Dedifferentiated amniotic fluid mesenchymal stem cell (primary cell): ENCODE measurements at regions not wholly inside any gene's neighbourhood (a gene's known extent, or its start where the extent isn't known, plus 50 kb on each side); places are given as distances from the start of the nearest gene placed in this dataset.
A peak's percentile ranks its signal among the peaks of the same experiment; 100 is the strongest.

ENCODE experiments used
- DNase-seq: peaks from one replicate; pipeline ENCODE4 v3.0.0-alpha.2; 2016; ENCODE audit errors: extremely low spot score

GRCh38 chr12:65653946-65654629 lies 170.2 kb upstream of the HMGA2 start:
- DNase-seq, result no peak

DNA sequence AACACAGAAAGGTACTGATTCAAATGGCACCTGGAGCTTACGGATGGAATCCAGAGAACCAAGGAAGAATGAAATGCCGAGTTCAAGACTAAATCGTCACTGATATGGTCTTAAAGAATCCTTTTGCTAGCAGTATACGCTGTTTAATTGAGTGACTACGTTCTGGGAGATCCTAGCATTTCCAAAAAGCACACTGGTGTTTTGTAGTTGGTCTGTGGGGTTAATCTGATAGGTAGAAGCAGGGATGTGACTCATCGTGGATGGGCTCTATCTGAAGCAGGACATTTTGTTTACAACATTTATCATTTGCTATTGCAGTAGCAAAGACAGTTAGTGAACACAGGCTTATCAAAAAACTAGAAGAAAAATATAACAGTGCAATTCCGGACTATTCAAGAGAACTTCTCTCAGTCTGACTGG lies 169.2 kb upstream of the HMGA2 start:
- no peak for DNase-seq

DNA sequence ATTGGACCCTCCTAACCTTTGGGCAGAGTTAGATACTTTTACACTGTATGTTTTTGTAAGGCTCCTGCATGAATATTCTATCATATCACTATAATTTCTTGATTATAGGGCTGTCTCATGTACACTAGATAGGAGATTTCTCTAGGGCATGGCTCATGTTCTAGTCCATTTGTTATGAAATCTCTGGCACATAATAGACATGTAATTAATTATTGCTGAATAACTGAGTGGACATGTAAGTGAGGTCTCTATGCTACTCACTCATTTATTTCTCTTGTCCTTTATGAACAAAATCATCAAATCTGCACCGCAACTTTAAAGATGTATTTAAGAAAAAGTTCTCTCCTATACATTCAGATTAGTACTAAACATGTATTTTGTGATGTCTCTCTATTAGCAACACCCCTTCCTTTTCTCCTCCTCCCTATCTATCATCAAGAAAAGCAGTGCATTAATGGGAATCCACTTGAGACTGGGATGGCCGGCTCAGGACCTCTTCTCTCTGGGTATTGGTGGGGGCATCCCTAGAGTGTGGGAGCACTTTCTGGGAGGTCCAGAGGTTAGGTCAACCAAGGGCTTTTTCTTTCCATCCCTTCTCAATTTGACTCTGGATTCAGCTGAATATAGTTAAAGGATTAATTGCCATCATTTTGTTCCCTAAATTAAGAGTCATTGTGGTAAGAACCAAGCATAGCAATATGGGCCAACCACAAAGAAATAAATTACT lies 168.0 kb upstream of the HMGA2 start:
- no peak for DNase-seq

GRCh38 chr12:65656891-65657351 lies 167.4 kb upstream of the HMGA2 start:
- peak; percentile 57 for DNase-seq

- DNase-seq, result no peak
Measured at GRCh38 chr12:65657635-65658034, 166.6 kb upstream of the HMGA2 start.

GRCh38 chr12:65658360-65658759 lies 165.9 kb upstream of the HMGA2 start:
- DNase-seq, result no peak

DNA sequence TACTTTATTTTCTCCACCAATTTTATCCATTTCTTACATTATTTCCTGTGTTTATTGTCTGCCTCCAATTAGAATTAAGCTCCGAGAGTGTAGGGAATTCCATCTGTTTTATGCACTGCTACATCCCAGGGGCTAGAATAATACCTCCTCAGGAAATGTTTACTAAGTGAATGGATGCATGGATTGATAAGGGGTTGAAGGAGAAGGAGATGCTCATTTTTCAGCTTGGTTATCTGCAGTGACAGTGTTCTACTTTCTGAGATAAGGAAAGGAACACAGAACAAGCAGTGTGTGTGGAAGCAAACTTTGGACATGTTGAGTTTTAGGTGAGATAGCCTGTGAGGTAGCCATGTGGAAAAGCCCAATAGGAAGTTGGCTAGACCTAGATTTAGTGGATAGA lies 164.6 kb upstream of the HMGA2 start:
- DNase-seq, result no peak

GRCh38 chr12:65660096-65660495 lies 164.2 kb upstream of the HMGA2 start:
- no peak for DNase-seq

DNA sequence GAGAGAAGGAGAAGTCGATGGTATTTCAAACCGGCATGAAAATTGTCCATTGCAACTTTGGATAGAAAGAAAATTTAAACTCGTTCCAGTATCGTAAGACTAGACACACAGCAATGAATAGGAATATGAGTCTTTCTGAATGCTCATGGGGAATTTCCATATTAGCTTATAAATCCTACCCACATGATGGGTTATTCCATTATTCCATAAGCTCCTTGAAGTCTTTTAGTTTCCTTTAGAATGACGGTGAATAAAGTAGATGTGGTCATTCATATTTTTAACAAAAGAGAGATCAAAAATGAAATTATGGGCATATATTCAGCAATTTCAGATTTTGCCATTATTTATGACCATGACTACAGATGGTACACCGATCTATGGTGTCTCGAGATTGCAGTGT lies 163.4 kb upstream of the HMGA2 start:
- DNase-seq, result no peak

DNA sequence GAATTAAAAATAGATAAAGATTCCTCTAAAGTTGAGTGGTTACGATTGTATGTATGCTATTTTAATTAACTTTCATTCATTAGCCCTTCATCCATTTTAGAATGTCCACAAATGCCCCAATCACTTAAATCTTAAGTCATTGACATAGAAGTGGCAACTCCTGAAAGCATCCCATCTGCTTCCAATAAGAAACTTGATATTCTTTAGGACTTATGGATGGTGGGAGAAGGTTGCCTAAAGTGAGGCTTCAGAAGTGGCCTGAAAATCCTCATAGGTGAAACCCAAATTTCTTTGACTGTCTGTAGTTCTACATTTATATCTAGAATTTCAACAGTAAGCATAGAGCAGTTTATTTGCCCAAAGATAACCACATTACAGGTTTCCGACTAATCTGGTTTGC lies 161.7 kb upstream of the HMGA2 start:
- DNase-seq, result no peak

DNA sequence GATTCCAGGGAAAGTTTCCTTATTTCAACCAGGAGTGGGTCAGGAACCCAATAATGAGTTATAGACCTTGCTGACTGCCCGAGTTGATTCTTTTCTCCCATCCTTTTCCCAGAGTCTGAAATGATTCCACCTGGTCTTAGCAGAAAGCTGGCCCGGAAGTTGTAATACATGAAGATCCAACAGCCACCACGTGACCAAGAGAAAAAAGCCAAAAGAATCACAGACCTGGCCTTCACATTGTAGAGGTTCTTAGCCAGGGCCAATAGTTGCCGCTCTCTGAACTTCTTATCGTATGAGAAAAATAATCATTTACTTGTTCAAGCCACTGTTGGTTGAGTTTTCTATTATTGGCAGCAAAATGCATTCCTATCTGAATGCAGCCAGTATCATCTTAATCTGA lies 161.2 kb upstream of the HMGA2 start:
- no peak for DNase-seq

DNA sequence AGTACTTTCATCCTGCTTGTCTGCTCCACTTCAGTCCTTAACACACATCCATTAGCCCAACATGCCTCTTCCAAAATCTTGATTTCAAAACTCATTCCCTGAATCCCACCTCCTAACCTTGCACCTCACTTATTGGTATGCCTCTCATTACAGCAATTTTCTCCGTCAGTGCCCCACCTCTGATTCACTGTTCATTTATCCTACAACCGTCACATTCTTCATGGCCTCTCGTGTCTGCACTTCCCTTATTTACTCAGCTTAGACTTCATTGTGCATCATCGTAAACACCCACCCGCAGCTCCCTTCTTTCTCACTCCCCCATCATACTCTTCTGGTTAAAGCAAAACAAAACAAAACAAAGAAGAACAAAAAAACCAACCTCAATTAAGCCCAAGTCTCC lies 160.6 kb upstream of the HMGA2 start:
- no peak for DNase-seq

GRCh38 chr12:65664715-65665250 lies 159.5 kb upstream of the HMGA2 start:
- no peak for DNase-seq

DNA sequence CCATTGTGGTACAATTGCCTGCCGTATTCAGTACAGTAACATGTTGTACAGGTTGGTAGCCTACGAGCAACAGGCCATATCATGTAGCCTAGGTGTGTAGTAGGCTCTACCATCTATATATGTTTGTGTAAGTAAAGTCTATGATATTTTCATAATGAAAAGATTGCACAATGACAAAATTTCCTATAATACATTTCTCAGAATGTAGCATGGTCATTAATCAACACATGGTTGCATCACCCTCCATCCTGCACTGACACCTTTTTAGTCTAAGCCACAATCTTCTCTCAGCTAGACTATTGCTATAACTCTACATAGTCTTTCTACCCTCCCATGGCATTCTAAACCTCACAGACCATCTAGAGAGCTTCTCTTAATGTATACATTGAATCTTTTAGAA lies 158.5 kb upstream of the HMGA2 start:
- DNase-seq, result no peak

DNA sequence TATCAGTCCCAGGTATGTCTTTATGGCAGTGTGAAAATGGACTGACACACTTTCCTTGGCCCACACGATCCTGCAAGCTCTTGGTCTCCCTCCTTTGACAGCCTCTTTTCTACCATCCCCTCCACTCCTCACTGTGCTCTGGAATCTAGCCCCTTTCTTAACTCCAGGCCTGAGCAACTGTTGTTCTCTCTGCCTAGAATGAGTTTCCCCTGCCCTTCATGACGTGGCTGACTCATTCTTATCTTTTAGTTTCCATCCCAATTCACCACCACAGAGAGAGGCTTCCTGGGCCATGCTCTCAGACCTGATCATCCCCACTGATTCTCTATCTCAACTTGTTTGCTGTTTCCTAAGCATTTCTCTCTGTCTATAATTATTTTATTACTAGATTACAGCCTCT lies 157.4 kb upstream of the HMGA2 start:
- DNase-seq, result no peak

GRCh38 chr12:65667932-65668331 lies 156.4 kb upstream of the HMGA2 start:
- DNase-seq, result no peak

DNA sequence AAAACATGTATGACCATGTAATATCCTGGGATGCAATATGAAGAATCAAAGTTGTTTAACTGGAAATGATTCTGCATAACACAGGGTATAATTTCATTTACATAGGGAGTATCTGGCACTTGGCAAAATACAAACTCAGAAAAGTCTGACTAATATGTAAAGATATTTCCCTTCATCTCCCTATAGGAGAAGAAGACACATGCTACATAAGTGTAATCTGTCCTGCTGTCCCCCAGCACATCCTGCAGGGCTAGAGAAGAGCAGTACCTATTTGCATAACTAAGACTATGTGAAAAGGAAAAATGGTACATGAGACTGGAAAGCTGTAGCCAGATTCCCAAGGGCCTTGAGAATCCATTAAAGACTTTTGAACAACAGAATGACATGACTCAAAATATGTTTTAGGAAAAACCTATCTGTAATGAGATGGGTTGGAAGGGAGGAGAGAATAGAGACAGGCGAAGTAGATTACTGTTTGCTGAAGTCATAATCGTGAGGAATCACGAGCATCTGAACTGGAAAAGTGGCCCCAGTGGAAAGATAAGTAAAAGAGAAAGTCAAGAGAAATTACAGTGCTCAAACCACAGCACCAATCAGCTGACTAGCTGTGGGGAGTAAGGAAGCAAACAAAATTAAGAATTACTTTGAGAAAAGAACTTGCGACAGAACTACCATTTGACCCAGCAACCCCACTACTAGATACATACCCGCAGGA lies 155.1 kb upstream of the HMGA2 start:
- DNase-seq, result no peak

- DNase-seq, result no peak
Measured at GRCh38 chr12:65670775-65671174, 153.5 kb upstream of the HMGA2 start.

DNA sequence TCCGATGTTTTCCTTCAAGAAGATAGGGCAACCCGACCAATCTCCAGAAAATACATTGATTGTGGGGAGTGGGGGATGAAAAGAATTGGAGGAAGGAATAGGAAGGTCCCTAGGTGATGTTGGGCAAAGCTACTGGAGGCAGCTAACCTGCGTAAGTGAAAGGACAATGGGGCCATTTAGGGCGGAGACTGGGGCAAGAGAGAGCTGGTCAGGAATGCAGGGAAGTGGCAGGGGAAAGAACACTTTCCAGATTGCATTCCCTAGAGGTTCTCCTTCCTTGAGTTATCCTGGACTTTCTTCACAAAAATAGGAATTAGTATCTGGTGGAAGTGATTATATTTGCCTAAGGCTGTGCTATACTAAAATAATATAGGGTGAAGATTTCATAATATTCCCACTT lies 151.8 kb upstream of the HMGA2 start:
- no peak for DNase-seq

GRCh38 chr12:65673156-65673690 lies 151.1 kb upstream of the HMGA2 start:
- no peak for DNase-seq

DNA sequence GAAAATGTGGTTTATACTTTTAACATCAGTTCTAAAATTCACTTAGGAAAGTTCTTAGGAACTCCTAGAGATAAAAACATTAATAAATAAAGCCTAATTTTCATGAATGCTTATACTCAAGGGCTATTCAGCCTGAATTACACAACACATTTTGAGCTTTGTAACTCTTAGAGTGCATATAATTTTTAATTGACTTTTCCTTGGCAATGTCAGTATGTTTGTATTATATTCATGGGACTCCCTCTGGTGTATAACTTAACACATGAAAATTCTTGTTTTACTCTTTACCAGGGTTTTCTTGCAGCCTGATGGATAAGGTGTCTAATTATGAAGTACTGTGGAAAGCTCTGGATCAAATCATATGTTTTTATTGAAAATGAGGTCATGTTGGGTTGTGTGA lies 150.6 kb upstream of the HMGA2 start:
- DNase-seq, result peak; percentile 36

DNA sequence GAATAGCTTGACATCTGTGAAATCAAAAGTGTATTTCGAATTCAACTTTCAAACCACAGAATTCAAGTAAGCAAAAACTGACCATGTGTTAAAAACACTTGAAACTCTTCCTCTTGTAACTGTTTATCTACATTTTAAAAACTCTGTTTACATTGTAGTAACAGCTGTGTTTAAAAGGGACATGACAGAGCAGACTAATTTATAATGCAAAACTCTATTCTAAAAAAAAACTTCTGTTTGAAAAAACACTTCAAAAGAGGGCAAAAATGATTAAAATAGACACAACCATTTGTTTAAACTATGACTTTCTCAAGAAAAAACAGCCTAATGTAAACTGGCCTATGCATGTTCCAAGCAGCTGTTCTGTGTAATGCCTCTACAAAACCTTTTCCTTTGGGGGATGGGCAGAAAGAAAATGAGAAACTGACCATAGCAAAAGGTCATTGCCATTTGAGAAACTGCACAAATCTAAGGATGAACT lies 149.1 kb upstream of the HMGA2 start:
- no peak for DNase-seq
